ENCODE measurements at regions not wholly inside any gene's neighbourhood (a gene's known extent, or its start where the extent isn't known, plus 50 kb on each side); places are given as distances from the start of the nearest gene placed in this dataset.

GRCh38 chr18:39732918-39733317, 2167.3 kb upstream of the CELF4 start:
- Histone ChIP-seq H3K36me3 (ENCODE audit: insufficient read depth, low read length) (no peaks in the 10 kb centered on the region), H3K79me2 (ENCODE audit: insufficient read depth, low read length) (no peaks in the 10 kb centered on the region), H4K20me1 (ENCODE audit: insufficient read depth, low read length) (no peaks in the 10 kb centered on the region), H3K4me3 (ENCODE audit: low read depth, low read length, poor library complexity, severe bottlenecking) (no peak overlapping the region), H3K27me3 (ENCODE audit: insufficient read depth, low read length) (no peaks in the 10 kb centered on the region), H3K9me2 (ENCODE audit: low read depth, low read length) (no peaks in the 10 kb centered on the region), H3K27ac (ENCODE audit: low read depth, low read length, poor library complexity, severe bottlenecking) (no peak overlapping the region), H3K4me2 (ENCODE audit: low read length) (no peak overlapping the region), H2AFZ (ENCODE audit: low read length) (no peak overlapping the region), H3F3A (ENCODE audit: insufficient read depth, low read length) (no peaks in the 10 kb centered on the region), H3K4me1 (ENCODE audit: insufficient read depth, low read length, severe bottlenecking) (no peaks in the 10 kb centered on the region), H3K9ac (ENCODE audit: low read length) (no peak overlapping the region), H3K9me3 (ENCODE audit: low read length) (no peaks in the 10 kb centered on the region)
- TF ChIP-seq EZH2 (IDR thresholded peaks at IDR 0.05; ENCODE audit: borderline replicate concordance, low read length): no peak

- Histone ChIP-seq H3K9me2 (ENCODE audit: low read depth, low read length) (no peaks in the 10 kb centered on the region), H3F3A (ENCODE audit: insufficient read depth, low read length) (no peaks in the 10 kb centered on the region), H3K9me3 (ENCODE audit: low read length) (no peaks in the 10 kb centered on the region), H3K9ac (ENCODE audit: low read length) (no peak overlapping the region), H4K20me1 (ENCODE audit: insufficient read depth, low read length) (no peaks in the 10 kb centered on the region), H3K36me3 (ENCODE audit: insufficient read depth, low read length) (no peaks in the 10 kb centered on the region), H3K27me3 (ENCODE audit: insufficient read depth, low read length) (no peaks in the 10 kb centered on the region), H3K4me3 (ENCODE audit: low read depth, low read length, poor library complexity, severe bottlenecking) (no peak overlapping the region), H3K4me1 (ENCODE audit: insufficient read depth, low read length, severe bottlenecking) (no peaks in the 10 kb centered on the region), H3K4me2 (ENCODE audit: low read length) (no peak overlapping the region), H2AFZ (ENCODE audit: low read length) (no peak overlapping the region), H3K27ac (ENCODE audit: low read depth, low read length, poor library complexity, severe bottlenecking) (no peak overlapping the region), H3K79me2 (ENCODE audit: insufficient read depth, low read length) (no peaks in the 10 kb centered on the region)
- TF ChIP-seq CTCF (IDR thresholded peaks at IDR 0.05; ENCODE audit: low read length) (no peak), EZH2 (IDR thresholded peaks at IDR 0.05; ENCODE audit: borderline replicate concordance, low read length) (no peak)
Observed at GRCh38 chr18:39730606-39731005, 2165.0 kb upstream of the CELF4 start.

- H4K20me1 ChIP-seq (ENCODE audit: insufficient read depth, low read length): no peaks in the 10 kb centered on the region
- H3K9me3 ChIP-seq (ENCODE audit: low read length): no peaks in the 10 kb centered on the region
- no peak overlapping the region for H3K4me3 ChIP-seq (ENCODE audit: low read depth, low read length, poor library complexity, severe bottlenecking)
- no peaks in the 10 kb centered on the region for H3K79me2 ChIP-seq (ENCODE audit: insufficient read depth, low read length)
- H3K4me1 ChIP-seq (ENCODE audit: insufficient read depth, low read length, severe bottlenecking): no peaks in the 10 kb centered on the region
- no peak overlapping the region for H3K4me2 ChIP-seq (ENCODE audit: low read length)
- H3K9ac ChIP-seq (ENCODE audit: low read length): no peak overlapping the region
- no peaks in the 10 kb centered on the region for H3F3A ChIP-seq (ENCODE audit: insufficient read depth, low read length)
- no peaks in the 10 kb centered on the region for H3K27me3 ChIP-seq (ENCODE audit: insufficient read depth, low read length)
- TF ChIP-seq CTCF (IDR thresholded peaks at IDR 0.05; ENCODE audit: low read length): no peak
- no peak for TF ChIP-seq EZH2 (IDR thresholded peaks at IDR 0.05; ENCODE audit: borderline replicate concordance, low read length)
- no peak overlapping the region for H3K27ac ChIP-seq (ENCODE audit: low read depth, low read length, poor library complexity, severe bottlenecking)
- H3K36me3 ChIP-seq (ENCODE audit: insufficient read depth, low read length): no peaks in the 10 kb centered on the region
- H3K9me2 ChIP-seq (ENCODE audit: low read depth, low read length): no peaks in the 10 kb centered on the region
- no peak overlapping the region for H2AFZ ChIP-seq (ENCODE audit: low read length)
Observed at GRCh38 chr18:39724652-39725051, 2159.1 kb upstream of the CELF4 start.

- no peak overlapping the region for H3K4me2 ChIP-seq (ENCODE audit: low read length)
Observed at GRCh38 chr18:39721712-39722111, 2156.1 kb upstream of the CELF4 start.

More at GRCh38 chr18:39721712-39722111, 2156.1 kb upstream of the CELF4 start:
- no peaks in the 10 kb centered on the region for H4K20me1 ChIP-seq (ENCODE audit: insufficient read depth, low read length)
- TF ChIP-seq EZH2 (IDR thresholded peaks at IDR 0.05; ENCODE audit: borderline replicate concordance, low read length): no peak
- TF ChIP-seq CTCF (IDR thresholded peaks at IDR 0.05; ENCODE audit: low read length): no peak
- H3K79me2 ChIP-seq (ENCODE audit: insufficient read depth, low read length): no peaks in the 10 kb centered on the region
- no peaks in the 10 kb centered on the region for H3K9me2 ChIP-seq (ENCODE audit: low read depth, low read length)
- no peaks in the 10 kb centered on the region for H3K4me1 ChIP-seq (ENCODE audit: insufficient read depth, low read length, severe bottlenecking)
- H3K9me3 ChIP-seq (ENCODE audit: low read length): no peaks in the 10 kb centered on the region
- H3K4me3 ChIP-seq (ENCODE audit: low read depth, low read length, poor library complexity, severe bottlenecking): no peak overlapping the region
- H3K27ac ChIP-seq (ENCODE audit: low read depth, low read length, poor library complexity, severe bottlenecking): no peak overlapping the region
- H3K36me3 ChIP-seq (ENCODE audit: insufficient read depth, low read length): no peaks in the 10 kb centered on the region
- H2AFZ ChIP-seq (ENCODE audit: low read length): no peak overlapping the region
- no peaks in the 10 kb centered on the region for H3F3A ChIP-seq (ENCODE audit: insufficient read depth, low read length)
- no peaks in the 10 kb centered on the region for H3K27me3 ChIP-seq (ENCODE audit: insufficient read depth, low read length)
- H3K9ac ChIP-seq (ENCODE audit: low read length): no peak overlapping the region
